ENCODE measurements at regions not wholly inside any gene's neighbourhood (a gene's known extent, or its start where the extent isn't known, plus 50 kb on each side); places are given as distances from the start of the nearest gene placed in this dataset.

GRCh38 chr2:64336171-64336570 is 117.8 kb upstream of the LGALSL start:
- no peaks in the 10 kb centered on the region for H3K36me3 ChIP-seq (ENCODE audit: control insufficient read depth, insufficient read depth, low read length)

GRCh38 chr2:64337314-64337713 is 116.6 kb upstream of the LGALSL start:
- H3K27me3 ChIP-seq (replicated peaks; ENCODE audit: control insufficient read depth, insufficient read depth, low read length): no peaks in the 10 kb centered on the region
- DNase-seq (ENCODE audit: extremely low read depth, insufficient read length): no peak

More at GRCh38 chr2:64336171-64336570, 117.8 kb upstream of the LGALSL start:
- no peak overlapping the region for H3K4me3 ChIP-seq (replicated peaks; ENCODE audit: low read depth, low read length)
- no peaks in the 10 kb centered on the region for H3K27me3 ChIP-seq (replicated peaks; ENCODE audit: control insufficient read depth, insufficient read depth, low read length)
- TF ChIP-seq CTCF (IDR thresholded peaks at IDR 0.05; ENCODE audit: insufficient read depth, low read length, poor library complexity, severe bottlenecking): no peak
- DNase-seq (ENCODE audit: extremely low read depth, insufficient read length): no peak

GRCh38 chr2:64338108-64338507 is 115.9 kb upstream of the LGALSL start:
- Histone ChIP-seq H3K27me3 (replicated peaks; ENCODE audit: control insufficient read depth, insufficient read depth, low read length) (no peaks in the 10 kb centered on the region), H3K4me3 (replicated peaks; ENCODE audit: low read depth, low read length) (no peak overlapping the region), H3K36me3 (ENCODE audit: control insufficient read depth, insufficient read depth, low read length) (no peaks in the 10 kb centered on the region)
- TF ChIP-seq CTCF (IDR thresholded peaks at IDR 0.05; ENCODE audit: insufficient read depth, low read length, poor library complexity, severe bottlenecking): no peak
- no peak for DNase-seq (ENCODE audit: extremely low read depth, insufficient read length)

More at GRCh38 chr2:64337314-64337713, 116.6 kb upstream of the LGALSL start:
- TF ChIP-seq CTCF (IDR thresholded peaks at IDR 0.05; ENCODE audit: insufficient read depth, low read length, poor library complexity, severe bottlenecking): no peak
- Histone ChIP-seq H3K4me3 (replicated peaks; ENCODE audit: low read depth, low read length) (no peak overlapping the region), H3K36me3 (ENCODE audit: control insufficient read depth, insufficient read depth, low read length) (no peaks in the 10 kb centered on the region)

- Histone ChIP-seq H3K36me3 (ENCODE audit: control insufficient read depth, insufficient read depth, low read length) (no peaks in the 10 kb centered on the region), H3K27me3 (replicated peaks; ENCODE audit: control insufficient read depth, insufficient read depth, low read length) (no peaks in the 10 kb centered on the region), H3K4me3 (replicated peaks; ENCODE audit: low read depth, low read length) (no peak overlapping the region)
- no peak for DNase-seq (ENCODE audit: extremely low read depth, insufficient read length)
- TF ChIP-seq CTCF (IDR thresholded peaks at IDR 0.05; ENCODE audit: insufficient read depth, low read length, poor library complexity, severe bottlenecking): no peak
Measured at GRCh38 chr2:64338910-64339500, 115.0 kb upstream of the LGALSL start.

- H3K36me3 ChIP-seq (ENCODE audit: control insufficient read depth, insufficient read depth, low read length): no peaks in the 10 kb centered on the region
- no peak for TF ChIP-seq CTCF (IDR thresholded peaks at IDR 0.05; ENCODE audit: insufficient read depth, low read length, poor library complexity, severe bottlenecking)
- no peak overlapping the region for H3K4me3 ChIP-seq (replicated peaks; ENCODE audit: low read depth, low read length)
- H3K27me3 ChIP-seq (replicated peaks; ENCODE audit: control insufficient read depth, insufficient read depth, low read length): no peaks in the 10 kb centered on the region
- no peak for DNase-seq (ENCODE audit: extremely low read depth, insufficient read length)
Measured at GRCh38 chr2:64341461-64341860, 112.5 kb upstream of the LGALSL start.

Measured in GM06990 (cell line).